ENCODE measurements at regions not wholly inside any gene's neighbourhood (a gene's known extent, or its start where the extent isn't known, plus 50 kb on each side); places are given as distances from the start of the nearest gene placed in this dataset.

- TF ChIP-seq CTCF (conservative IDR thresholded peaks at IDR 0.05 in 1 of 2, IDR thresholded peaks at IDR 0.05 in 1 of 2; ENCODE audit: extremely low read depth in 1 of 2, insufficient read depth in 1 of 2, low read depth in 1 of 2, low read length in 2 of 2) (no peak), EZH2 (IDR thresholded peaks at IDR 0.05; ENCODE audit: borderline replicate concordance, low read length) (no peak)
Observed at GRCh38 chr2:41634686-41635085, 413.1 kb upstream of the PKDCC start.

Measured in mammary epithelial cell (primary cell).